Neural progenitor cell (in vitro differentiated cells): ENCODE measurements at regions not wholly inside any gene's neighbourhood (a gene's known extent, or its start where the extent isn't known, plus 50 kb on each side); places are given as distances from the start of the nearest gene placed in this dataset.

ENCODE experiments used
- DNase-seq: peaks from one replicate; pipeline ENCODE4 v3.0.0-alpha.2; 2016; ENCODE audit warnings: low spot score
- H2AFZ ChIP-seq: fragments of 200-600 bp; sonication (generic); replicated peaks from 2 replicates; pipeline ENCODE4 v1.6.1; 2016; ENCODE audit warnings: antibody characterized with exemption
- H3F3A ChIP-seq: fragments of 200-600 bp; sonication (generic); 2 replicates; pipeline ENCODE4 v1.6.1; 2016; ENCODE audit warnings: antibody characterized with exemption, low read depth
- H3K27ac ChIP-seq: fragments of 200-600 bp; sonication (generic); 2 replicates; pipeline ENCODE4 v1.5.1; 2016; ENCODE audit warnings: mild to moderate bottlenecking
- H3K27me3 ChIP-seq: fragments of 200-600 bp; sonication (generic); 2 replicates; pipeline ENCODE4 v1.6.1; 2016; ENCODE audit warnings: mild to moderate bottlenecking, moderate library complexity
- H3K36me3 ChIP-seq: fragments of 200-600 bp; sonication (generic); 2 replicates; pipeline ENCODE4 v1.5.1; 2016
- H3K4me1 ChIP-seq: fragments of 200-600 bp; sonication (generic); 2 replicates; pipeline ENCODE4 v1.6.1; 2016; ENCODE audit warnings: mixed run types
- H3K4me2 ChIP-seq: fragments of 200-600 bp; sonication (generic); 2 replicates; pipeline ENCODE4 v1.6.1; 2016
- H3K4me3 ChIP-seq: fragments of 200-600 bp; sonication (generic); 2 replicates; pipeline ENCODE4 v1.5.1; 2016
- H3K79me2 ChIP-seq: fragments of 200-600 bp; sonication (generic); 2 replicates; pipeline ENCODE4 v1.6.1; 2016; ENCODE audit warnings: low read depth
- H3K9ac ChIP-seq: fragments of 200-600 bp; sonication (generic); 2 replicates; pipeline ENCODE4 v1.6.1; 2016
- H3K9me3 ChIP-seq: fragments of 200-600 bp; sonication (generic); 2 replicates; pipeline ENCODE4 v1.5.1; 2016; ENCODE audit warnings: low read depth
- H4K20me1 ChIP-seq: fragments of 200-600 bp; sonication (generic); 2 replicates; pipeline ENCODE4 v1.6.1; 2016; ENCODE audit warnings: low read depth
- H3K27ac Mint-ChIP-seq: 3 replicates; pipeline ENCODE4 v1.8.0; 2021; ENCODE audit warnings: mixed read lengths
- H3K27me3 Mint-ChIP-seq: 2 replicates; pipeline ENCODE4 v1.8.0; 2022; ENCODE audit warnings: low read depth, mild to moderate bottlenecking, inconsistent platforms, moderate library complexity, mixed read lengths; ENCODE audit not compliant: insufficient read depth
- H3K36me3 Mint-ChIP-seq: 3 replicates; pipeline ENCODE4 v1.8.0; 2021; ENCODE audit warnings: mixed read lengths
- H3K4me1 Mint-ChIP-seq: 3 replicates; pipeline ENCODE4 v1.8.0; 2021; ENCODE audit warnings: mixed read lengths
- H3K4me3 Mint-ChIP-seq: 3 replicates; pipeline ENCODE4 v1.8.0; 2021; ENCODE audit warnings: mild to moderate bottlenecking, moderate library complexity, mixed read lengths
- H3K9me3 Mint-ChIP-seq: 3 replicates; pipeline ENCODE4 v1.8.0; 2020; ENCODE audit warnings: mixed read lengths
- CTCF ChIP-seq: fragments of 200-600 bp; sonication (generic); IDR thresholded peaks from 2 replicates; pipeline ENCODE4 v1.5.1; 2017; ENCODE audit warnings: antibody characterized with exemption, mild to moderate bottlenecking
- EZH2 ChIP-seq: fragments of 200-600 bp; sonication (generic); IDR thresholded peaks from 2 replicates; pipeline ENCODE4 v1.6.1; 2017; ENCODE audit warnings: antibody characterized with exemption, mild to moderate bottlenecking, moderate library complexity
- EZH2phosphoT487 ChIP-seq: fragments of 200-600 bp; sonication (generic); IDR thresholded peaks from 2 replicates; pipeline ENCODE4 v1.6.1; 2017; ENCODE audit warnings: antibody characterized with exemption

GRCh38 chr10:130485958-130486895, 350.0 kb downstream of the GLRX3 start:
- Mint-ChIP-seq H3K4me3 (no peak overlapping the region), H3K27ac (no peak overlapping the region), H3K27me3 (peaks cover 5% of the 10 kb centered on the region), H3K36me3 (no peaks in the 10 kb centered on the region), H3K4me1 (peaks cover 19% of the 10 kb centered on the region), H3K9me3 (no peaks in the 10 kb centered on the region)
- Histone ChIP-seq H3K9me3 (no peaks in the 10 kb centered on the region), H3K4me3 (no peak overlapping the region), H3K4me1 (peaks cover 34% of the 10 kb centered on the region), H3K27me3 (no peaks in the 10 kb centered on the region), H2AFZ (no peak overlapping the region), H4K20me1 (peaks cover 6% of the 10 kb centered on the region), H3K79me2 (no peaks in the 10 kb centered on the region), H3K36me3 (no peaks in the 10 kb centered on the region), H3K9ac (no peak overlapping the region), H3F3A (peaks cover 29% of the 10 kb centered on the region), H3K4me2 (no peak overlapping the region), H3K27ac (no peak overlapping the region)
- DNase-seq, result no peak
- TF ChIP-seq CTCF (no peak), EZH2 (no peak), EZH2phosphoT487 (no peak)

GRCh38 chr10:130486906-130487305, 350.7 kb downstream of the GLRX3 start:
- Mint-ChIP-seq H3K36me3 (no peaks in the 10 kb centered on the region), H3K9me3 (no peaks in the 10 kb centered on the region), H3K27me3 (peaks cover 5% of the 10 kb centered on the region), H3K4me3 (peak overlapping the region; percentile 6), H3K4me1 (peaks cover 19% of the 10 kb centered on the region), H3K27ac (no peak overlapping the region)
- Histone ChIP-seq H3K4me2 (peak overlapping the region; percentile 40), H3K9ac (no peak overlapping the region), H3K79me2 (no peaks in the 10 kb centered on the region), H2AFZ (no peak overlapping the region), H3K9me3 (no peaks in the 10 kb centered on the region), H4K20me1 (peaks cover 6% of the 10 kb centered on the region), H3K4me1 (peaks cover 41% of the 10 kb centered on the region), H3K4me3 (no peak overlapping the region), H3F3A (peaks cover 30% of the 10 kb centered on the region), H3K27me3 (no peaks in the 10 kb centered on the region), H3K27ac (no peak overlapping the region), H3K36me3 (no peaks in the 10 kb centered on the region)
- TF ChIP-seq CTCF (no peak), EZH2phosphoT487 (no peak), EZH2 (no peak)
- no peak for DNase-seq

DNA sequence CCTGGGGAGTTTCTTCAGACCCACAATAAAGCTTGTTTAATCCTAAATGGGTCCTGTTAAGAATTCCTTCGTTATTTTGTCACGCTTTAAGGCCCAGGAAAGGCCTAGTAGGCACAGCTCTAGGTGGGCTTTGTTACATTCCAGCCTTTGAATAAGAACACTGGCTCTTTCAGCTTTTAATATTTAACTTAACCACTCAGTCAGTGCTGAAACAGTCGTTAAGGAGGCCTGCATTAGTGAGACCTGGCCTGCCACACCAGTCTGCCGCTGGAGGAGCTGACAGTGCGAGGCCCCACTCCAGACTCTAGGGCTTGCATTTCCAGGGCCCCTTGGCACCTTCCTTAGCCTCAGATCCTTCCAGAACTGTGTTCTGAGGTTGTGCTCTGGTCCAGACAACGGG, 351.4 kb downstream of the GLRX3 start:
- Mint-ChIP-seq H3K27ac (no peak overlapping the region), H3K9me3 (no peaks in the 10 kb centered on the region), H3K27me3 (peaks cover 2% of the 10 kb centered on the region), H3K36me3 (no peaks in the 10 kb centered on the region), H3K4me3 (no peak overlapping the region), H3K4me1 (peaks cover 19% of the 10 kb centered on the region)
- Histone ChIP-seq H3K27me3 (no peaks in the 10 kb centered on the region), H2AFZ (no peak overlapping the region), H3K27ac (peak overlapping the region; percentile 80), H3F3A (peaks cover 30% of the 10 kb centered on the region), H3K4me2 (peak overlapping the region; percentile 40), H3K4me3 (no peak overlapping the region), H3K9ac (no peak overlapping the region), H4K20me1 (peaks cover 6% of the 10 kb centered on the region), H3K9me3 (no peaks in the 10 kb centered on the region), H3K36me3 (no peaks in the 10 kb centered on the region), H3K79me2 (no peaks in the 10 kb centered on the region), H3K4me1 (peaks cover 42% of the 10 kb centered on the region)
- DNase-seq, result peak; percentile 59
- TF ChIP-seq EZH2, result no peak
- TF ChIP-seq CTCF, result no peak
- no peak for TF ChIP-seq EZH2phosphoT487
